Endodermal cell (in vitro differentiated cells): ENCODE measurements at regions not wholly inside any gene's neighbourhood (a gene's known extent, or its start where the extent isn't known, plus 50 kb on each side); places are given as distances from the start of the nearest gene placed in this dataset.
A peak's percentile ranks its signal among the peaks of the same experiment; 100 is the strongest.

Experiments
- DNase-seq: peaks from one replicate; pipeline ENCODE4 v3.0.0-alpha.2; 2017
- H3K27ac ChIP-seq: 2 replicates; pipeline ENCODE4 v1.5.1; 2013; ENCODE audit warnings: mild to moderate bottlenecking, low read depth, low read length, moderate library complexity
- H3K27me3 ChIP-seq: 2 replicates; pipeline ENCODE4 v1.6.1; 2013; ENCODE audit warnings: mild to moderate bottlenecking, low read length, moderate library complexity; ENCODE audit not compliant: insufficient read depth, control insufficient read depth, poor library complexity, severe bottlenecking
- H3K36me3 ChIP-seq: 2 replicates; pipeline ENCODE4 v1.7.0; 2013; ENCODE audit warnings: mild to moderate bottlenecking, low read length, moderate library complexity; ENCODE audit not compliant: control insufficient read depth, insufficient read depth
- H3K4me1 ChIP-seq: one replicate; pipeline ENCODE4 v1.7.0; 2013; ENCODE audit warnings: low read length; ENCODE audit not compliant: control insufficient read depth, insufficient read depth
- H3K4me3 ChIP-seq: 2 replicates; pipeline ENCODE4 v1.5.1; 2013; ENCODE audit warnings: mild to moderate bottlenecking, low read length, moderate library complexity
- H3K9ac ChIP-seq: 2 replicates; pipeline ENCODE4 v1.6.1; 2013; ENCODE audit warnings: mild to moderate bottlenecking, low read length, moderate library complexity; ENCODE audit not compliant: poor library complexity, severe bottlenecking; ENCODE audit errors: extremely low read depth
- H3K9me3 ChIP-seq: 2 replicates; pipeline ENCODE4 v1.6.1; 2013; ENCODE audit warnings: mild to moderate bottlenecking, low read length, moderate library complexity; ENCODE audit not compliant: control insufficient read depth
- H3K27ac Mint-ChIP-seq: 2 replicates; pipeline ENCODE4 v1.8.0; 2020; ENCODE audit warnings: mixed read lengths
- H3K27me3 Mint-ChIP-seq: 2 replicates; pipeline ENCODE4 v1.8.0; 2021; ENCODE audit warnings: mild to moderate bottlenecking, mixed read lengths; ENCODE audit not compliant: insufficient read depth
- H3K36me3 Mint-ChIP-seq: 2 replicates; pipeline ENCODE4 v1.8.0; 2020; ENCODE audit warnings: low read depth, mixed read lengths
- H3K4me1 Mint-ChIP-seq: 2 replicates; pipeline ENCODE4 v1.8.0; 2020; ENCODE audit warnings: mixed read lengths
- H3K4me3 Mint-ChIP-seq: 2 replicates; pipeline ENCODE4 v1.8.0; 2020; ENCODE audit warnings: mild to moderate bottlenecking, moderate library complexity, mixed read lengths
- H3K9me3 Mint-ChIP-seq: 2 replicates; pipeline ENCODE4 v1.8.0; 2020; ENCODE audit warnings: mild to moderate bottlenecking, mixed read lengths
- WGBS, 2 experiments: methylation state at CpG; one replicate each; pipeline versions ENCODE4 v1.1.5 to v1.1.7; 2013; ENCODE audit warnings: missing lambda C conversion rate in 2 of 2, mixed read lengths in 1 of 2; ENCODE audit not compliant: insufficient coverage in 1 of 2, insufficient read length in 1 of 2; 5-methylcytosine and 5-hydroxymethylcytosine counted together
- TF ChIP-seq, protein P1 (sequence below): fragments of 200-600 bp; sonication (generic); conservative IDR thresholded peaks from 2 replicates; pipeline ENCODE4 v1.5.0; 2021; ENCODE audit warnings: antibody characterized with exemption, mild to moderate bottlenecking

DNA sequence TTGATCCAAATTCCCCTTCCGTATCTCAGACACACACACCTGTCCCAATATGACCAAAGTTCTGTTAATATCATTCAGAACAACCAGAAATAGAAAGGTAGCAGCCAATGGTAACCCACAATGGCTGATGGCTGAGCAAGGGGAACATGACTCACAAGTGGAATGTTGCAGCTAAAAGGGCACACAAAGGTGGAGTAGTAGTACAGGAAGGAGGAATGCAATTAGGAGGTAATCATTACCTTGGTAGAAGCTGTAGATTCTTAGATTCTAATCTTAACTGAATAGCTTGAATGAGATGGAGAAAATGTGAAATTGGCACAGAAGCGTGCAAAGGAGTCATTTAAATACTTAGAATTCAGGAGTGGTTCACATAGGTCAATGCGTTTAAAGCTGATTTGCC, 347.9 kb downstream of the NR2F2 start:
- Histone ChIP-seq H3K27me3 (no peaks in the 10 kb centered on the region), H3K27ac (no peak overlapping the region), H3K4me3 (no peak overlapping the region), H3K9ac (no peak overlapping the region), H3K9me3 (peaks cover 5% of the 10 kb centered on the region), H3K36me3 (no peaks in the 10 kb centered on the region), H3K4me1 (peaks cover 4% of the 10 kb centered on the region)
- peaks cover 2% of the 10 kb centered on the region for H3K27me3 Mint-ChIP-seq
- peaks cover 1% of the 10 kb centered on the region for H3K4me1 Mint-ChIP-seq
- no peaks in the 10 kb centered on the region for H3K9me3 Mint-ChIP-seq
- TF ChIP-seq, protein P1, sequence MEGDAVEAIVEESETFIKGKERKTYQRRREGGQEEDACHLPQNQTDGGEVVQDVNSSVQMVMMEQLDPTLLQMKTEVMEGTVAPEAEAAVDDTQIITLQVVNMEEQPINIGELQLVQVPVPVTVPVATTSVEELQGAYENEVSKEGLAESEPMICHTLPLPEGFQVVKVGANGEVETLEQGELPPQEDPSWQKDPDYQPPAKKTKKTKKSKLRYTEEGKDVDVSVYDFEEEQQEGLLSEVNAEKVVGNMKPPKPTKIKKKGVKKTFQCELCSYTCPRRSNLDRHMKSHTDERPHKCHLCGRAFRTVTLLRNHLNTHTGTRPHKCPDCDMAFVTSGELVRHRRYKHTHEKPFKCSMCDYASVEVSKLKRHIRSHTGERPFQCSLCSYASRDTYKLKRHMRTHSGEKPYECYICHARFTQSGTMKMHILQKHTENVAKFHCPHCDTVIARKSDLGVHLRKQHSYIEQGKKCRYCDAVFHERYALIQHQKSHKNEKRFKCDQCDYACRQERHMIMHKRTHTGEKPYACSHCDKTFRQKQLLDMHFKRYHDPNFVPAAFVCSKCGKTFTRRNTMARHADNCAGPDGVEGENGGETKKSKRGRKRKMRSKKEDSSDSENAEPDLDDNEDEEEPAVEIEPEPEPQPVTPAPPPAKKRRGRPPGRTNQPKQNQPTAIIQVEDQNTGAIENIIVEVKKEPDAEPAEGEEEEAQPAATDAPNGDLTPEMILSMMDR: no peak
- 93 to 95% methylated on average over 2 to 3 of the region's 3 CpGs for WGBS, 2 experiments
- H3K4me3 Mint-ChIP-seq: no peak overlapping the region
- no peak overlapping the region for H3K27ac Mint-ChIP-seq
- DNase-seq: no peak
- no peaks in the 10 kb centered on the region for H3K36me3 Mint-ChIP-seq

DNA sequence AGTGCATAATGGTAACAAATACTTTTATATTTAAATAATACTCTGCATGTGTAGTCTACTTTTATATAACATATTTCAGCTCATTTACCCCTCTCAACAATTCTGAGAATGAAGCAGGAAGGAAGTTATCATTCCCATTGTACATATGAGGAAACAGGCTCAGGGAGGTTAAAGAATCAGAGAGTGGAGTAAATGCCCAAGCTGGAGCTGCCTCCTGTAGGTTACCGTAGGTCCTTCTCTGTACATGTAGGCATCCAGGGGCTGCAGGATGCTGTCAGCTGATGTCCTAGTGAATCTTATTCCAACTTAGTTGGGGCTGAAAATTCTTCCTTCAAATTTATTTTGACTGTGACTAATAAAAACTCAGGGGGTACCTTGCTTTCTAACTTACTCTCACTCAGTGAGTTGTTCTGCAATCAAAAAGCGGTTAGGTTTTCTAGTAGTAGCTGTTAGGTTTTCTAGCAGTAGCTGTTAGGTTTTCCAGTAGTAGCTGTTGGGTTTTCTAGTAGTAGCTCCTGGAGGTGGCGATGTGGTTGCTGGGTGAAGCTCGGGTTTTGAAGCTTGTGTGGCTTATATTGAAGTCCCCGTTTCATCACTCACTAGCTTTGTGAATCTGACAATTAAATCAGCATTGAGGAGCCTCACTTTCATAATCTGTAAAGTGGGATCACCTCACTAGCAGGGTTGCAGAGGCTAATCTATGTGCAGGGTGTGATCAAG, 357.0 kb downstream of the NR2F2 start:
- Histone ChIP-seq H3K27ac (no peak overlapping the region), H3K4me3 (no peak overlapping the region), H3K27me3 (no peaks in the 10 kb centered on the region), H3K36me3 (no peaks in the 10 kb centered on the region), H3K9me3 (no peaks in the 10 kb centered on the region), H3K9ac (no peak overlapping the region), H3K4me1 (no peaks in the 10 kb centered on the region)
- H3K27me3 Mint-ChIP-seq: no peaks in the 10 kb centered on the region
- no peaks in the 10 kb centered on the region for H3K4me1 Mint-ChIP-seq
- DNase-seq: no peak
- no peaks in the 10 kb centered on the region for H3K36me3 Mint-ChIP-seq
- no peak overlapping the region for H3K27ac Mint-ChIP-seq
- H3K4me3 Mint-ChIP-seq: no peak overlapping the region
- WGBS, 2 experiments: 83 to 94% methylated on average over 3 to 5 of the region's 5 CpGs
- TF ChIP-seq, protein P1: peak; percentile 30
- no peaks in the 10 kb centered on the region for H3K9me3 Mint-ChIP-seq

DNA sequence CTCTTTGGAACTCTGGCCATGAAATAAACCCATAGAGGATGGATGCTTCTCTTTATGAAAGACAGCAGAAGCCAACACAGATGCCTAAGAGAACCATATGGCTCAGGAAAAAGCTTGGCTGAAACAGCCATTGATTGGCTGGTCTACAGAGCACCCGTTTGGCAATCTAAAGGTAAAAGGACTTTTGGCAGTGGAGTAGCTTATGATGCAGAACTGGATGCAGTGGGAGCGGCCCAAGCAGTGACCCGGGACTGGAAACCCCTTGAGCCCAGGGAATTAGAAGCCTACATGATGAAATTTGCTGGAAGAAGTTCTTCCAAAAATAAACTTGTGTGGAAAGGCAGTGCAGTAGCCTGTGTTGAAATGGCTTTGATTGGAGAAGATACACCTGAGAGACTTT, 360.2 kb downstream of the NR2F2 start:
- Mint-ChIP-seq H3K4me1 (peaks cover 7% of the 10 kb centered on the region), H3K9me3 (no peaks in the 10 kb centered on the region), H3K27me3 (no peaks in the 10 kb centered on the region), H3K4me3 (no peak overlapping the region), H3K36me3 (no peaks in the 10 kb centered on the region), H3K27ac (no peak overlapping the region)
- 96 to 100% methylated on average over 2 to 3 of the region's 3 CpGs for WGBS, 2 experiments
- H3K4me3 ChIP-seq: no peak overlapping the region
- DNase-seq: no peak
- H3K27ac ChIP-seq: no peak overlapping the region
- H3K36me3 ChIP-seq: no peaks in the 10 kb centered on the region
- peaks cover 4% of the 10 kb centered on the region for H3K4me1 ChIP-seq
- TF ChIP-seq, protein P1: no peak
- H3K9ac ChIP-seq: no peak overlapping the region
- H3K27me3 ChIP-seq: no peaks in the 10 kb centered on the region
- no peaks in the 10 kb centered on the region for H3K9me3 ChIP-seq
